Keratinocyte (primary cell): ENCODE measurements at regions not wholly inside any gene's neighbourhood (a gene's known extent, or its start where the extent isn't known, plus 50 kb on each side); places are given as distances from the start of the nearest gene placed in this dataset.

ENCODE experiments used
- DNase-seq: peaks from one replicate; pipeline ENCODE4 v3.0.0-alpha.2; 2011; ENCODE audit warnings: low read depth, missing footprints, low spot score
- FAIRE-seq: peaks from 2 replicates; lab custom pipeline; 2011; peaks lifted over from hg19 to GRCh38; lab: Jason Lieb, UNC
- H2AFZ ChIP-seq: 2 replicates; pipeline ENCODE4 v1.6.0; 2012; ENCODE audit warnings: low read length, control low read depth, inconsistent platforms; ENCODE audit not compliant: control insufficient read depth
- H3K27ac ChIP-seq: 2 replicates; pipeline ENCODE4 v1.5.1; 2011; ENCODE audit warnings: low read length; ENCODE audit not compliant: control insufficient read depth, insufficient read depth
- H3K27me3 ChIP-seq: 3 replicates; pipeline ENCODE4 v1.6.0; 2011; ENCODE audit warnings: low read length; ENCODE audit not compliant: control insufficient read depth, insufficient read depth; ENCODE audit errors: extremely low read depth
- H3K36me3 ChIP-seq, 2 experiments: 2 replicates in 1 of 2; 3 replicates in 1 of 2; pipeline ENCODE4 v1.5.1; 2011; ENCODE audit warnings: low read length in 2 of 2, mild to moderate bottlenecking in 1 of 2; ENCODE audit not compliant: control insufficient read depth in 2 of 2, insufficient read depth in 2 of 2; ENCODE audit errors: extremely low read depth in 1 of 2
- H3K4me1 ChIP-seq: 3 replicates; pipeline ENCODE4 v1.5.1; 2011; ENCODE audit warnings: low read length; ENCODE audit not compliant: control insufficient read depth, insufficient read depth; ENCODE audit errors: extremely low read depth
- H3K4me2 ChIP-seq: 3 replicates; pipeline ENCODE4 v1.6.0; 2011; ENCODE audit warnings: low read depth, low read length; ENCODE audit not compliant: control insufficient read depth, insufficient read depth; ENCODE audit errors: extremely low read depth
- H3K4me3 ChIP-seq, 3 experiments: fragments of 200-600 bp in 1 of 3; sonication (generic) in 1 of 3; 2 replicates in 2 of 3; 3 replicates in 1 of 3; pipeline ENCODE4 v1.5.1; 2011 to 2016; ENCODE audit warnings: low read length in 3 of 3, mild to moderate bottlenecking in 3 of 3, control low read depth in 2 of 3, inconsistent platforms in 1 of 3, low read depth in 1 of 3, mixed read lengths in 1 of 3, mixed run types in 1 of 3, moderate library complexity in 1 of 3; ENCODE audit not compliant: control insufficient read depth in 2 of 3, insufficient read depth in 2 of 3; ENCODE audit errors: extremely low read depth in 1 of 3
- H3K79me2 ChIP-seq: 2 replicates; pipeline ENCODE4 v1.6.0; 2012; ENCODE audit warnings: low read length; ENCODE audit not compliant: control insufficient read depth, insufficient read depth
- H3K9ac ChIP-seq: 3 replicates; pipeline ENCODE4 v1.6.0; 2011; ENCODE audit warnings: low read length; ENCODE audit not compliant: control insufficient read depth, insufficient read depth; ENCODE audit errors: extremely low read depth
- H3K9me1 ChIP-seq: 3 replicates; pipeline ENCODE4 v1.6.0; 2011; ENCODE audit warnings: low read length; ENCODE audit not compliant: control insufficient read depth, insufficient read depth; ENCODE audit errors: extremely low read depth
- H3K9me3 ChIP-seq: 2 replicates; pipeline ENCODE4 v1.5.1; 2012; ENCODE audit warnings: low read depth, low read length; ENCODE audit not compliant: control insufficient read depth
- H4K20me1 ChIP-seq: 3 replicates; pipeline ENCODE4 v1.6.0; 2011; ENCODE audit warnings: low read length; ENCODE audit not compliant: control insufficient read depth, insufficient read depth; ENCODE audit errors: extremely low read depth
- EZH2 ChIP-seq: IDR thresholded peaks from one replicate; pipeline ENCODE4 v1.6.1; 2012; ENCODE audit warnings: inconsistent platforms, mild to moderate bottlenecking, low read length, moderate library complexity
- dilution Hi-C: fragments of 300-500 bp; cut with MboI; formaldehyde crosslinking; loops from one replicate; pipeline ENCODE4 v1.7.0; 2020; ENCODE audit warnings: low sequenced_read_pairs; ENCODE audit not compliant: extremely low pct_ligation_motif_present
- TF ChIP-seq, protein P1 (sequence below), 3 experiments: IDR thresholded peaks in 1 of 3; conservative IDR thresholded peaks in 1 of 3; optimal IDR thresholded peaks in 1 of 3; 2 replicates in 2 of 3; 3 replicates in 1 of 3; pipeline versions ENCODE3 to v1.5.1; 2011; ENCODE audit warnings: low read length in 3 of 3, mild to moderate bottlenecking in 3 of 3, moderate library complexity in 2 of 3, control low read depth in 1 of 3, inconsistent platforms in 1 of 3; ENCODE audit not compliant: insufficient read depth in 2 of 3; ENCODE audit errors: extremely low read depth in 1 of 3

DNA sequence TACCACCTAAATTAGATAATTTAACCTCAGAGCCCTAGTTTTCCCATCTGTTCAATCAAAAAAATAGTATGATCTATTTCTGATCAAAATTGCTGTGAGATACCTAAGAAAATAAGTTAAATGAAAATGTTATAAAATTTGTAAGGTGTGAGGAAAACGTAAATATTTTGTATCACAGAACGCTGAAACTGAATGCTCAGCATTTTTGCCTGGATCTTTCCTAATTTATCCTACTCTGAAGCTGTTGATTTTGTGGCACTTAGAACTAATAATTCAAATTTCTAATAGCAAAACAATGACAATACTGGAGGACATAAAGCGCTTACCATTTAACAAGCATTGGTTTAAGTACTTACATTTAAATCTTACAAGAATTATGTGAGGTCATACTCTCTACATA, 674.2 kb downstream of the FAM181B start:
- H3K9ac ChIP-seq: no peak overlapping the region
- no peaks in the 10 kb centered on the region for H3K36me3 ChIP-seq
- dilution Hi-C loops: no loop called here
- no peaks in the 10 kb centered on the region for H3K27me3 ChIP-seq
- FAIRE-seq (no peak), DNase-seq (no peak)
- H3K79me2 ChIP-seq: no peaks in the 10 kb centered on the region
- no peaks in the 10 kb centered on the region for H3K9me1 ChIP-seq
- no peak overlapping the region for H3K27ac ChIP-seq
- H4K20me1 ChIP-seq: no peaks in the 10 kb centered on the region
- H3K4me1 ChIP-seq: no peaks in the 10 kb centered on the region
- no peak overlapping the region for H2AFZ ChIP-seq
- H3K4me2 ChIP-seq: no peak overlapping the region
- no peak overlapping the region for H3K4me3 ChIP-seq
- TF ChIP-seq, protein P1, sequence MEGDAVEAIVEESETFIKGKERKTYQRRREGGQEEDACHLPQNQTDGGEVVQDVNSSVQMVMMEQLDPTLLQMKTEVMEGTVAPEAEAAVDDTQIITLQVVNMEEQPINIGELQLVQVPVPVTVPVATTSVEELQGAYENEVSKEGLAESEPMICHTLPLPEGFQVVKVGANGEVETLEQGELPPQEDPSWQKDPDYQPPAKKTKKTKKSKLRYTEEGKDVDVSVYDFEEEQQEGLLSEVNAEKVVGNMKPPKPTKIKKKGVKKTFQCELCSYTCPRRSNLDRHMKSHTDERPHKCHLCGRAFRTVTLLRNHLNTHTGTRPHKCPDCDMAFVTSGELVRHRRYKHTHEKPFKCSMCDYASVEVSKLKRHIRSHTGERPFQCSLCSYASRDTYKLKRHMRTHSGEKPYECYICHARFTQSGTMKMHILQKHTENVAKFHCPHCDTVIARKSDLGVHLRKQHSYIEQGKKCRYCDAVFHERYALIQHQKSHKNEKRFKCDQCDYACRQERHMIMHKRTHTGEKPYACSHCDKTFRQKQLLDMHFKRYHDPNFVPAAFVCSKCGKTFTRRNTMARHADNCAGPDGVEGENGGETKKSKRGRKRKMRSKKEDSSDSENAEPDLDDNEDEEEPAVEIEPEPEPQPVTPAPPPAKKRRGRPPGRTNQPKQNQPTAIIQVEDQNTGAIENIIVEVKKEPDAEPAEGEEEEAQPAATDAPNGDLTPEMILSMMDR (optimal IDR thresholded peaks at IDR 0.05 in 1 of 3, IDR thresholded peaks at IDR 0.05 in 1 of 3, conservative IDR thresholded peaks at IDR 0.05 in 1 of 3; ENCODE audit: extremely low read depth in 1 of 3, insufficient read depth in 2 of 3, low read length in 3 of 3): no peak
- no peak for TF ChIP-seq EZH2
- no peaks in the 10 kb centered on the region for H3K9me3 ChIP-seq

DNA sequence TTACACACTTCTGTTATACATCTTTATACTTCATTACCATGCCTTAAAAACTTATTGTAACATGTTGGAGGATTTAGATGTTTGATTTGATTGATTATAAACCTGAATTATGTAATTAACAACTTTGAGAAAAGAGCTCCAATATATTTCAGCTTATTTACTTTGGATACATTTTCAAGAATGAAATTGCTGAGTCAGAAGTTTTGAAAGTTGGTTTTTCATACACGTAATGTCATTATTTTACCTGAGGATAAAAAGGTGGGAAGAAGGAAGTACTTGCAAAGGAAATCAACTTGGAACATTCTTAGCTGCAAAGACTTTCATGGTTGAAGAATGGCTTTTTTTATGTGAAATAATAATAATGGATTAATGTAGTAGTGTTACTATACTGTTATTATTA, 677.2 kb downstream of the FAM181B start:
- FAIRE-seq (no peak), DNase-seq (no peak)
- H3K9me3 ChIP-seq: no peaks in the 10 kb centered on the region
- H3K9ac ChIP-seq: no peak overlapping the region
- no peaks in the 10 kb centered on the region for H4K20me1 ChIP-seq
- H3K4me1 ChIP-seq: no peaks in the 10 kb centered on the region
- dilution Hi-C loops: no loop called here
- no peaks in the 10 kb centered on the region for H3K79me2 ChIP-seq
- TF ChIP-seq, protein P1 (optimal IDR thresholded peaks at IDR 0.05 in 1 of 3, IDR thresholded peaks at IDR 0.05 in 1 of 3, conservative IDR thresholded peaks at IDR 0.05 in 1 of 3; ENCODE audit: extremely low read depth in 1 of 3, insufficient read depth in 2 of 3, low read length in 3 of 3): no peak
- no peak for TF ChIP-seq EZH2
- no peak overlapping the region for H3K4me2 ChIP-seq
- no peaks in the 10 kb centered on the region for H3K9me1 ChIP-seq
- no peak overlapping the region for H3K4me3 ChIP-seq
- H3K27me3 ChIP-seq: no peaks in the 10 kb centered on the region
- H3K27ac ChIP-seq: no peak overlapping the region
- H2AFZ ChIP-seq: no peak overlapping the region
- H3K36me3 ChIP-seq: no peaks in the 10 kb centered on the region
